GM23248 (cell line): ENCODE measurements at regions not wholly inside any gene's neighbourhood (a gene's known extent, or its start where the extent isn't known, plus 50 kb on each side); places are given as distances from the start of the nearest gene placed in this dataset.

Source experiments
- DNase-seq: peaks from one replicate; pipeline ENCODE4 v3.0.0-alpha.2; 2015
- H2AFZ ChIP-seq: fragments of 200-600 bp; sonication (generic); 2 replicates; pipeline ENCODE4 v1.6.1; 2016; ENCODE audit warnings: antibody characterized with exemption
- H3F3A ChIP-seq: fragments of 200-600 bp; sonication (generic); 2 replicates; pipeline ENCODE4 v1.6.1; 2016; ENCODE audit warnings: mild to moderate bottlenecking, antibody characterized with exemption, mixed run types; ENCODE audit not compliant: insufficient read depth
- H3K27ac ChIP-seq: fragments of 200-600 bp; sonication (generic); 2 replicates; pipeline ENCODE4 v1.5.1; 2016; ENCODE audit warnings: mild to moderate bottlenecking
- H3K27me3 ChIP-seq: fragments of 200-600 bp; sonication (generic); replicated peaks from 2 replicates; pipeline ENCODE4 v1.6.1; 2016; ENCODE audit warnings: mild to moderate bottlenecking; ENCODE audit not compliant: insufficient read depth
- H3K36me3 ChIP-seq: fragments of 200-600 bp; sonication (generic); 2 replicates; pipeline ENCODE4 v1.6.1; 2016; ENCODE audit warnings: low read depth, mild to moderate bottlenecking
- H3K4me1 ChIP-seq: fragments of 200-600 bp; sonication (generic); 2 replicates; pipeline ENCODE4 v1.6.1; 2016; ENCODE audit warnings: mild to moderate bottlenecking; ENCODE audit not compliant: insufficient read depth
- H3K4me2 ChIP-seq: fragments of 200-600 bp; sonication (generic); one replicate; pipeline ENCODE4 v1.6.1; 2016; ENCODE audit warnings: mild to moderate bottlenecking; ENCODE audit not compliant: unreplicated experiment
- H3K4me3 ChIP-seq: fragments of 200-600 bp; sonication (generic); 2 replicates; pipeline ENCODE4 v1.5.1; 2016; ENCODE audit warnings: mild to moderate bottlenecking
- H3K79me2 ChIP-seq: fragments of 200-600 bp; sonication (generic); 2 replicates; pipeline ENCODE4 v1.6.1; 2016; ENCODE audit warnings: mild to moderate bottlenecking; ENCODE audit not compliant: insufficient read depth
- H3K9ac ChIP-seq: fragments of 200-600 bp; sonication (generic); 2 replicates; pipeline ENCODE4 v1.6.1; 2016; ENCODE audit warnings: mild to moderate bottlenecking
- H3K9me2 ChIP-seq: fragments of 200-600 bp; sonication (generic); 2 replicates; pipeline ENCODE4 v1.6.1; 2016; ENCODE audit warnings: mixed run types, mild to moderate bottlenecking, moderate library complexity; ENCODE audit not compliant: insufficient read depth
- H3K9me3 ChIP-seq: fragments of 200-600 bp; sonication (generic); one replicate; pipeline ENCODE4 v1.6.1; 2017; ENCODE audit warnings: low read depth
- H4K20me1 ChIP-seq: fragments of 200-600 bp; sonication (generic); 2 replicates; pipeline ENCODE4 v1.6.0; 2016; ENCODE audit not compliant: insufficient read depth
- EZH2 ChIP-seq: fragments of 200-600 bp; sonication (generic); IDR thresholded peaks from 2 replicates; pipeline ENCODE4 v1.6.1; 2018; ENCODE audit warnings: antibody characterized with exemption, mild to moderate bottlenecking; ENCODE audit not compliant: insufficient read depth, poor library complexity, severe bottlenecking
- EZH2phosphoT487 ChIP-seq: fragments of 200-600 bp; sonication (generic); IDR thresholded peaks from 2 replicates; pipeline ENCODE4 v1.6.1; 2018; ENCODE audit warnings: antibody characterized with exemption, moderate library complexity, mild to moderate bottlenecking, low read depth; ENCODE audit not compliant: insufficient read depth
- WGBS, 2 experiments: methylation state at CpG; one replicate each; pipeline ENCODE4 v1.1.6; 2015 to 2017; ENCODE audit warnings: low lambda C conversion rate in 2 of 2, low coverage in 1 of 2; ENCODE audit errors: missing lambda C conversion rate in 2 of 2; 5-methylcytosine and 5-hydroxymethylcytosine counted together
- in situ Hi-C: fragments of 300-500 bp; cut with MboI; formaldehyde crosslinking; loops from 2 replicates; pipeline ENCODE4 v1.15.0; 2020

DNA sequence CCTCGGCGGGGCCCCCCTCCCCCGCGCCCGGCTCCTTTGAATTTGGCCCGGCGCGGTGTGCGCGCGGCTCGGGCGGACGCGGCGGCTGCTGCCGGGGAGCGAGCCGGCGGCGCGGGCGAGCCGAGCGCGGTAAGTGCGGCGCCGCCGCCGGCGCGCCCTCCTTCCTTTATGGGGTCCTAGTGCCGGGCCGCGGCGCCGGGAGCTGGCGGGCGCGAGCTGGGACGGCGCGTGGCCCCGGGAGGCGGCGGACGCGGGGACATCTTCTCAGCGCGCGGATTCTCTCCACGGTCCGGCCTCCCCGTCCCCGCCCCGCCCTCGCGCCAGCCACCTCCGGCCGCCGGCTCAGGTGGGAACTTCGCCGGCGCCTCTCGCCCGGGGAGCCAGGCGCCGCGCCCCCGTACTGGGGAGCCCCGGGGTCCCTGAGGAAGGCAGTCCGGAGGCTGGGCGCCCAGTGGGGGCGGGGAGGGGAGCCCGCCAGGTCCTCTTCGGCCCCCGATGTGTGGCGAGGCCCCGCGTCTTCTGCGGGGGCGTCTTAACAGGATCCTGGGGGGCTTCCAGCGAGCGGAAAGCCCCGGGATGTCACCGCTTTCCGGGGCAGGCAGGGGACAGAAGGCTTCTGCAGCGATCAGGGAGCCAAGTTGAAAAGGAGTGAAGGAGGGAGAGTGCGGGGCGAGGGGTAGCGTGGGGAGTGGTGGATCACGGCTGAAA, 98.4 kb upstream of the TENM3 start:
- Histone ChIP-seq H3K79me2 (no peaks in the 10 kb centered on the region), H3K4me1 (no peaks in the 10 kb centered on the region), H3K9me3 (no peaks in the 10 kb centered on the region), H3K27ac (no peak overlapping the region), H3K9ac (no peak overlapping the region), H2AFZ (0 out of 2 replicates have a peak overlapping the region, but pooled peaks have one; percentile 33), H4K20me1 (no peaks in the 10 kb centered on the region), H3K9me2 (no peaks in the 10 kb centered on the region), H3K27me3 (peaks cover 49% of the 10 kb centered on the region), H3K4me2 (no peak overlapping the region), H3F3A (no peaks in the 10 kb centered on the region), H3K36me3 (no peaks in the 10 kb centered on the region), H3K4me3 (peak overlapping the region; percentile 48)
- in situ Hi-C loops = no loop called here
- 2 to 4% methylated on average over 42 to 52 of the region's 93 CpGs for WGBS, 2 experiments
- peak; percentile 33 for DNase-seq
- TF ChIP-seq EZH2phosphoT487 = no peak
- no peak for TF ChIP-seq EZH2

- no peak for TF ChIP-seq EZH2phosphoT487
- TF ChIP-seq EZH2 = no peak
- no peak overlapping the region for H3K27ac ChIP-seq
- H3K9me3 ChIP-seq = no peaks in the 10 kb centered on the region
- no peak overlapping the region for H3K9ac ChIP-seq
- no peak overlapping the region for H3K4me3 ChIP-seq
- H4K20me1 ChIP-seq = no peaks in the 10 kb centered on the region
- H3F3A ChIP-seq = no peaks in the 10 kb centered on the region
- no peaks in the 10 kb centered on the region for H3K4me1 ChIP-seq
- in situ Hi-C loops = no loop called here
- DNase-seq = peak; percentile 1
- no peaks in the 10 kb centered on the region for H3K36me3 ChIP-seq
- H2AFZ ChIP-seq = 0 out of 2 replicates have a peak overlapping the region, but pooled peaks have one; percentile 33
- H3K4me2 ChIP-seq = no peak overlapping the region
- H3K9me2 ChIP-seq = no peaks in the 10 kb centered on the region
- WGBS, 2 experiments = 24 to 25% methylated on average over 12 of the region's 12 CpGs
- peaks cover 49% of the 10 kb centered on the region for H3K27me3 ChIP-seq
- H3K79me2 ChIP-seq = no peaks in the 10 kb centered on the region
Measured at GRCh38 chr4:182145334-182145905, 97.8 kb upstream of the TENM3 start.

GRCh38 chr4:182147391-182147790, 95.8 kb upstream of the TENM3 start:
- Histone ChIP-seq H2AFZ (no peak overlapping the region), H4K20me1 (no peaks in the 10 kb centered on the region), H3K27ac (no peak overlapping the region), H3K9me3 (no peaks in the 10 kb centered on the region), H3K27me3 (peaks cover 44% of the 10 kb centered on the region), H3K4me3 (no peak overlapping the region), H3F3A (no peaks in the 10 kb centered on the region), H3K79me2 (no peaks in the 10 kb centered on the region), H3K36me3 (no peaks in the 10 kb centered on the region), H3K9ac (no peak overlapping the region), H3K9me2 (no peaks in the 10 kb centered on the region), H3K4me2 (no peak overlapping the region), H3K4me1 (no peaks in the 10 kb centered on the region)
- DNase-seq = no peak
- TF ChIP-seq EZH2 = no peak
- no peak for TF ChIP-seq EZH2phosphoT487
- 21 to 23% methylated on average over 5 of the region's 5 CpGs for WGBS, 2 experiments
- in situ Hi-C loops = no loop called here

DNA sequence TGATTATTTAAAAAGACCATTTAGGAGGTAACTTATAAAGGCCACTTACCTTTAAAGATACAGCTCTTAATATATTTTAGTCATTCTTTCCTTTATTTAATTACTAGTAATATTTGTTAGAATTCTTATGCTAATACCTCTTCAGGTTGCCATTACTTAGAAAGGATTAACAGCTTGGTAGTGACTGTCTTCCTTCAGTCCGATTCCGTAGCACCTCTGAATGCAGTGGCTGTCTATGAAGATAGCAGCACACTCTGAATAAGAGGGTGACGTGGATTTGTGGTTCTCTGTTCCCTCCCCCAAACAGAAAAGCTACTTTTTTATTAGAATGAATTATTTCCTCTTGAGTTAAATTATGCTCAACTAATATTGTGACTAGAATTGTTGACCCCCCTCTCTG, 92.6 kb upstream of the TENM3 start:
- H3K79me2 ChIP-seq = no peaks in the 10 kb centered on the region

More for the DNA sequence above, 92.6 kb upstream of the TENM3 start:
- no peak overlapping the region for H3K27ac ChIP-seq
- 42 to 45% methylated on average over 3 of the region's 3 CpGs for WGBS, 2 experiments
- no peaks in the 10 kb centered on the region for H4K20me1 ChIP-seq
- no peak for DNase-seq
- TF ChIP-seq EZH2phosphoT487 = no peak
- no peak for TF ChIP-seq EZH2
- H3K36me3 ChIP-seq = no peaks in the 10 kb centered on the region
- H3K9me3 ChIP-seq = no peaks in the 10 kb centered on the region
- H3K4me2 ChIP-seq = no peak overlapping the region
- H3K9me2 ChIP-seq = no peaks in the 10 kb centered on the region
- no peaks in the 10 kb centered on the region for H3F3A ChIP-seq
- in situ Hi-C loops = no loop called here
- no peak overlapping the region for H3K4me3 ChIP-seq
- H3K4me1 ChIP-seq = no peaks in the 10 kb centered on the region
- no peak overlapping the region for H2AFZ ChIP-seq
- peaks cover 21% of the 10 kb centered on the region for H3K27me3 ChIP-seq
- H3K9ac ChIP-seq = no peak overlapping the region
